ENCODE measurements at regions not wholly inside any gene's neighbourhood (a gene's known extent, or its start where the extent isn't known, plus 50 kb on each side); places are given as distances from the start of the nearest gene placed in this dataset.
"Not testable (repeated sequence)": the region's sequence is repeated elsewhere in the genome, so short reads cannot be mapped to it uniquely, and the experiment has no call there.

DNA sequence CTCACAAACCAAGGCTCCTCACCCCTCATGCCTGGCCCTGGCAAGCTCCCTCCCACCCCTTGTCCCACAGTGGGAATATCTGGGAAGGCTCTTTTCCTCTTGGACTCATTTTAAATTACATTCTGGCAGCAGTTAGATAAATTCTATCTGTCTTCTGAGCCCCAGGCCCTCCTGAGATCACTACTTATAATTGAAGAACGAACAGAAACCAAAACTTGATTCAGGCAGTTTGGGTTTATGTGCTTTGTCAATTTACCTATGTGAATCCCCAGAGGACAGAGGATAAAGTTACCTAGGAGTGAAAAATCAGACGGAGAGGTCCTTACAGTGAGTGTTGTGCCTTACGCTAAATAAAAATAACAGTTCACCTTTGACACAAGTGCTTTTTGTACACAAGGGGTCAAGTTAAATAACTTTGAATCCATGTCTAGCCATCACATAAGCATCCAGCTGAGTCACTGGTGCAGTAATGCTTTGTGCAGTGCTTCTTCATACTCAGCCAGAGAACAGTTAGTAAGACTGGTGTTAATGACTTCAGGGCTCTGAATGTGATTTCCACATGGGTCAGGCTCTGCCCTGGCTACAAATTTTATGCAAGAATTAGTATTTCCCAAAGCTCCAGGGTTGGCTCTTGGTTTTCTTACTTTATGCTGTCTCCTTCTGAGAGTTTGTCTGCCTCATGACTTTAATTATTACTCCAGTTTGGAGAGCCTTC lies 329.3 kb downstream of the INSIG2 start:
- DNase-seq (ENCODE audit: low spot score) = no peak
- Histone ChIP-seq H3K9me3 (ENCODE audit: low read depth) (no peaks in the 10 kb centered on the region), H3K79me2 (ENCODE audit: low read depth) (no peaks in the 10 kb centered on the region), H3K36me3 (no peaks in the 10 kb centered on the region), H3K4me3 (no peak overlapping the region), H4K20me1 (ENCODE audit: low read depth) (no peaks in the 10 kb centered on the region), H3K4me2 (no peak overlapping the region), H3K9ac (no peak overlapping the region), H3K4me1 (no peaks in the 10 kb centered on the region), H3K27ac (no peak overlapping the region), H2AFZ (replicated peaks) (no peak overlapping the region), H3K27me3 (no peaks in the 10 kb centered on the region), H3F3A (ENCODE audit: low read depth) (no peaks in the 10 kb centered on the region)
- Mint-ChIP-seq H3K4me3 (no peak overlapping the region), H3K4me1 (no peaks in the 10 kb centered on the region), H3K27ac (no peak overlapping the region), H3K27me3 (ENCODE audit: insufficient read depth, low read depth) (no peaks in the 10 kb centered on the region), H3K9me3 (peaks cover 26% of the 10 kb centered on the region), H3K36me3 (no peaks in the 10 kb centered on the region)
- TF ChIP-seq EZH2phosphoT487 (IDR thresholded peaks at IDR 0.05) = no peak
- TF ChIP-seq, protein P1, sequence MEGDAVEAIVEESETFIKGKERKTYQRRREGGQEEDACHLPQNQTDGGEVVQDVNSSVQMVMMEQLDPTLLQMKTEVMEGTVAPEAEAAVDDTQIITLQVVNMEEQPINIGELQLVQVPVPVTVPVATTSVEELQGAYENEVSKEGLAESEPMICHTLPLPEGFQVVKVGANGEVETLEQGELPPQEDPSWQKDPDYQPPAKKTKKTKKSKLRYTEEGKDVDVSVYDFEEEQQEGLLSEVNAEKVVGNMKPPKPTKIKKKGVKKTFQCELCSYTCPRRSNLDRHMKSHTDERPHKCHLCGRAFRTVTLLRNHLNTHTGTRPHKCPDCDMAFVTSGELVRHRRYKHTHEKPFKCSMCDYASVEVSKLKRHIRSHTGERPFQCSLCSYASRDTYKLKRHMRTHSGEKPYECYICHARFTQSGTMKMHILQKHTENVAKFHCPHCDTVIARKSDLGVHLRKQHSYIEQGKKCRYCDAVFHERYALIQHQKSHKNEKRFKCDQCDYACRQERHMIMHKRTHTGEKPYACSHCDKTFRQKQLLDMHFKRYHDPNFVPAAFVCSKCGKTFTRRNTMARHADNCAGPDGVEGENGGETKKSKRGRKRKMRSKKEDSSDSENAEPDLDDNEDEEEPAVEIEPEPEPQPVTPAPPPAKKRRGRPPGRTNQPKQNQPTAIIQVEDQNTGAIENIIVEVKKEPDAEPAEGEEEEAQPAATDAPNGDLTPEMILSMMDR (IDR thresholded peaks at IDR 0.05) = no peak
- TF ChIP-seq EZH2 (IDR thresholded peaks at IDR 0.05) = no peak

DNA sequence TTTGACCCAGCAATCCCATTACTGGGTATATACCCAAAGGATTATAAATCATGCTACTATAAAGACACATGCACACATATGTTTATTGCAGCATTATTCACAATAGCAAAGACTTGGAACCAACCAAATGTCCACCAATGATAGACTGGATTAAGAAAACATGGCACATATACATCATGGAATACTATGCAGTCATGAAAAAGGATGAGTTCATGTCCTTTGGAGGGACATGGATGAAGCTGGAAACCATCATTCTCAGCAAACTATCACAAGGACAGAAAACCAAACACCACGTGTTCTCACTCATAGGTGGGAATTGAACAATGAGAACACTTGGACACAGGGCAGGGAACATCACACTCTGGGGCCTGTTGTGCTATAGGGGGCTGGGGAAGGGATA lies 326.9 kb downstream of the INSIG2 start:
- not testable (repeated sequence) for H3K9ac ChIP-seq; H3K4me1 Mint-ChIP-seq; DNase-seq (ENCODE audit: low spot score); H3F3A ChIP-seq (ENCODE audit: low read depth); H3K4me2 ChIP-seq; H2AFZ ChIP-seq (replicated peaks); H3K4me1 ChIP-seq; H3K27me3 Mint-ChIP-seq (ENCODE audit: insufficient read depth, low read depth); H3K27ac Mint-ChIP-seq; H4K20me1 ChIP-seq (ENCODE audit: low read depth); H3K27ac ChIP-seq; H3K4me3 ChIP-seq; H3K36me3 ChIP-seq; H3K79me2 ChIP-seq (ENCODE audit: low read depth); H3K4me3 Mint-ChIP-seq; H3K36me3 Mint-ChIP-seq; H3K9me3 ChIP-seq (ENCODE audit: low read depth); H3K27me3 ChIP-seq
- H3K9me3 Mint-ChIP-seq = peaks cover 19% of the 10 kb centered on the region

DNA sequence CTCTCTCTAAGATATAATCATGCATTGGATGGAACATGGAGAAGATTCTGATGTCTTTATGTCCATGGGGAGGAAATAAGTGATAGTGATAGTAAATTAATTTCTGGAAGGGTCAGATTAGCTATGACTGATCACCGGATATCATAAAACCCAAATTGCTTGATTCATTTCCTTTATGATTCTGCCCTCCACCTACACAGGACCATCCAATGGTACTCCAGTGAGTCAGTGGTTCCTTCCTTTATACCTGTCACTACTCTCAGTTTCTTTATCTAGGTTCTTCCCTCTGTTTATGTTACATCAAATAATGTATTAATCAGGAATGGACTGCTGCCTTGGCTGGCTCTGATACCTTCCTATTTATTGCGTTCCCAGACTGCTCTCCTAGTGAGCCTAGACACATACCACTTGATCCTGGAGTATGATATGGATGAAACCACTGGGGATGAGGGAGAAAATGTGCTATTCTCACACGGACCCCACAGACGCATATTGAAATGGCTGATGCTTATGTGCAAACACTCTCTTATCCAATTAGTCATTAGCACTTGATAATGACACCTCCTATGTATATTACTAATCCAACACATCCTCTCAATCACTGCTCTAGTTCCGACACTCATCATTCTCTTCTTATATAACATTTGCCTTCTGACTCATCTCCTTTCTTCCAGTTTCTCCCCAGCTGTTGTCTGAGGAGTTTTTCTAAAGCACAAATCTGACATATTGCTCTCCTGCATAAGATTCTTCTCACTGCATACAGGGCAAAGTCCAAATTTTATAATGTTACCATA lies 315.6 kb downstream of the INSIG2 start:
- H3K27ac ChIP-seq = no peak overlapping the region
- H3K27me3 ChIP-seq = no peaks in the 10 kb centered on the region
- Mint-ChIP-seq H3K36me3 (peaks cover 1% of the 10 kb centered on the region), H3K4me1 (no peaks in the 10 kb centered on the region), H3K27me3 (ENCODE audit: insufficient read depth, low read depth) (no peaks in the 10 kb centered on the region), H3K27ac (no peak overlapping the region), H3K4me3 (no peak overlapping the region), H3K9me3 (peaks cover 21% of the 10 kb centered on the region)
- no peaks in the 10 kb centered on the region for H3K36me3 ChIP-seq
- H3K9ac ChIP-seq = no peak overlapping the region
- TF ChIP-seq EZH2phosphoT487 (IDR thresholded peaks at IDR 0.05) (no peak), EZH2 (IDR thresholded peaks at IDR 0.05) (no peak)
- TF ChIP-seq, protein P1 (IDR thresholded peaks at IDR 0.05) = no peak
- no peak overlapping the region for H2AFZ ChIP-seq (replicated peaks)
- no peaks in the 10 kb centered on the region for H3K4me1 ChIP-seq
- H3K79me2 ChIP-seq (ENCODE audit: low read depth) = no peaks in the 10 kb centered on the region
- DNase-seq (ENCODE audit: low spot score) = no peak
- H3K4me2 ChIP-seq = no peak overlapping the region
- H4K20me1 ChIP-seq (ENCODE audit: low read depth) = no peaks in the 10 kb centered on the region
- no peaks in the 10 kb centered on the region for H3K9me3 ChIP-seq (ENCODE audit: low read depth)
- no peaks in the 10 kb centered on the region for H3F3A ChIP-seq (ENCODE audit: low read depth)
- no peak overlapping the region for H3K4me3 ChIP-seq

DNA sequence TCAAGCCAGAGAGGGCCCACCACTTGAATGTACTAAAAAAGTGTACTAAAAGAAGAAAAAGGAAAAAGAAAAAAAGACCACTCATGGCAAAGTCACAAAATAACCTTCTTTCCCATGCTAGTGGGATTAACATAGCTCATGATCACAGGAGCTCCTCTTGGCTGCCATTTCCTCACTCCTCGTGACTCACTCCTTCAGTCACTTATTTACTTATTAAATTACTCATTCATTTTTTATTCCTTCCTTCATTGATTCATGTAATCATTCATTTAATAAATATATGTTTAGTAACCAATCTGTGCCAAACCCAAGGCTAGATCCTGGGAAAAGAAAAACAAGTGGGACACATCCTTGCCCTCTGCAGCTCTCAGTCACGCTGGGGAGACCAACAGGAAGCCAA lies 300.5 kb downstream of the INSIG2 start:
- Histone ChIP-seq H3K9ac (no peak overlapping the region), H3K4me3 (no peak overlapping the region), H4K20me1 (ENCODE audit: low read depth) (no peaks in the 10 kb centered on the region), H2AFZ (replicated peaks) (no peak overlapping the region), H3F3A (ENCODE audit: low read depth) (no peaks in the 10 kb centered on the region), H3K4me2 (no peak overlapping the region), H3K27me3 (peaks cover 25% of the 10 kb centered on the region), H3K27ac (no peak overlapping the region), H3K36me3 (no peaks in the 10 kb centered on the region), H3K9me3 (ENCODE audit: low read depth) (no peaks in the 10 kb centered on the region), H3K4me1 (no peaks in the 10 kb centered on the region), H3K79me2 (ENCODE audit: low read depth) (no peaks in the 10 kb centered on the region)
- TF ChIP-seq, protein P1 (IDR thresholded peaks at IDR 0.05) = no peak
- TF ChIP-seq EZH2 (IDR thresholded peaks at IDR 0.05) (no peak), EZH2phosphoT487 (IDR thresholded peaks at IDR 0.05) (no peak)
- Mint-ChIP-seq H3K36me3 (peaks cover 2% of the 10 kb centered on the region), H3K27me3 (ENCODE audit: insufficient read depth, low read depth) (peaks cover 4% of the 10 kb centered on the region), H3K9me3 (peaks cover 13% of the 10 kb centered on the region), H3K4me1 (no peaks in the 10 kb centered on the region), H3K27ac (no peak overlapping the region), H3K4me3 (no peak overlapping the region)
- DNase-seq (ENCODE audit: low spot score) = no peak

Data from neural progenitor cell (in vitro differentiated cells).